ENCODE measurements at regions not wholly inside any gene's neighbourhood (a gene's known extent, or its start where the extent isn't known, plus 50 kb on each side); places are given as distances from the start of the nearest gene placed in this dataset.

DNA sequence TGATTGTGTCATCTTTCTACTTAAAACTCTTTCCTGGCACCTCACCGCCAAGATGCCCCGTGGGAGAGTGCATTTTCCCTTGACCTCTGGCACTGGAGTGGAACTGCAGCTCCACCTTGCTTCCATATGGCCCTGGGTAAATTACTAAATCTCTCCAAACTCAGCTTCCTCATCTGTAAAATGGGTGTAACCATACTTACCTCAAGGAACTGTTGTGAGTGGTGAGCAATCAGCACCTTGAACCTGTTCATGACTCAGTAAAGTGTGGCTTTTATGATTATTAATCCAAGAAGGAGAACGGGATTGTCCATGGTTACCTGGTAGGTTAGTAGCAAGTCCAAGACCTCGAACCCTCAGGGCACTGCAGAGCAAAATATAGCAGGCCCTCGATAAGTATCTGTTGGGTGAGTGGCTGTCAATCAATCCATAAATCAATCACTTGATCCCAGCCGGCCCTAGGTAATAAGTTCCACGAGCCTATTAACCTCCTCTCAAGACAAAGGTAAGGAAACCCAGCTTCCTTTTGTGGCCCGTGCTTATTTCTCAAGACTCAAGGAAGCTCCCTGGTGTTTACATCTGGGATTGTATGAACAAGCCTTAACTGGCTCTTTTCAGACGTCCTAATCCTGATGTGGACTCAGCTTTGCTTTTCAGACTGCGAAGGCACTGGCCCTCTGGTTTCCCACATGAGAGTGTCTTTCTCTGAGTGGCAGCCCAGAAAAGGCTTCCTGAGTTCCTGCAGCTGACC, 114.0 kb upstream of the GJB5 start:
- H3K9me1 ChIP-seq (ENCODE audit: control insufficient read depth, extremely low read depth, insufficient read depth, low read length): no peaks in the 10 kb centered on the region
- TF ChIP-seq, protein P1, sequence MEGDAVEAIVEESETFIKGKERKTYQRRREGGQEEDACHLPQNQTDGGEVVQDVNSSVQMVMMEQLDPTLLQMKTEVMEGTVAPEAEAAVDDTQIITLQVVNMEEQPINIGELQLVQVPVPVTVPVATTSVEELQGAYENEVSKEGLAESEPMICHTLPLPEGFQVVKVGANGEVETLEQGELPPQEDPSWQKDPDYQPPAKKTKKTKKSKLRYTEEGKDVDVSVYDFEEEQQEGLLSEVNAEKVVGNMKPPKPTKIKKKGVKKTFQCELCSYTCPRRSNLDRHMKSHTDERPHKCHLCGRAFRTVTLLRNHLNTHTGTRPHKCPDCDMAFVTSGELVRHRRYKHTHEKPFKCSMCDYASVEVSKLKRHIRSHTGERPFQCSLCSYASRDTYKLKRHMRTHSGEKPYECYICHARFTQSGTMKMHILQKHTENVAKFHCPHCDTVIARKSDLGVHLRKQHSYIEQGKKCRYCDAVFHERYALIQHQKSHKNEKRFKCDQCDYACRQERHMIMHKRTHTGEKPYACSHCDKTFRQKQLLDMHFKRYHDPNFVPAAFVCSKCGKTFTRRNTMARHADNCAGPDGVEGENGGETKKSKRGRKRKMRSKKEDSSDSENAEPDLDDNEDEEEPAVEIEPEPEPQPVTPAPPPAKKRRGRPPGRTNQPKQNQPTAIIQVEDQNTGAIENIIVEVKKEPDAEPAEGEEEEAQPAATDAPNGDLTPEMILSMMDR (optimal IDR thresholded peaks at IDR 0.05 in 1 of 3, IDR thresholded peaks at IDR 0.05 in 1 of 3, conservative IDR thresholded peaks at IDR 0.05 in 1 of 3; ENCODE audit: extremely low read depth in 1 of 3, insufficient read depth in 2 of 3, low read length in 3 of 3): no peak
- TF ChIP-seq EZH2 (IDR thresholded peaks at IDR 0.05; ENCODE audit: low read length): no peak
- no peaks in the 10 kb centered on the region for H3K36me3 ChIP-seq (ENCODE audit: control insufficient read depth in 2 of 2, extremely low read depth in 1 of 2, insufficient read depth in 2 of 2, low read length in 2 of 2)
- no peak overlapping the region for H3K27ac ChIP-seq (ENCODE audit: control insufficient read depth, insufficient read depth, low read length)
- H3K79me2 ChIP-seq (ENCODE audit: control insufficient read depth, insufficient read depth, low read length): no peaks in the 10 kb centered on the region
- H2AFZ ChIP-seq (ENCODE audit: control insufficient read depth, low read length): no peak overlapping the region
- H3K9ac ChIP-seq (ENCODE audit: control insufficient read depth, extremely low read depth, insufficient read depth, low read length): no peak overlapping the region
- dilution Hi-C loops (cut with MboI; ENCODE audit: extremely low pct_ligation_motif_present, low sequenced_read_pairs): no loop called here
- peaks cover 5% of the 10 kb centered on the region for H3K27me3 ChIP-seq (ENCODE audit: control insufficient read depth, extremely low read depth, insufficient read depth, low read length)
- no peak overlapping the region for H3K4me2 ChIP-seq (ENCODE audit: control insufficient read depth, extremely low read depth, insufficient read depth, low read depth, low read length)
- no peaks in the 10 kb centered on the region for H3K4me1 ChIP-seq (ENCODE audit: control insufficient read depth, extremely low read depth, insufficient read depth, low read length)
- no peak overlapping the region for H3K4me3 ChIP-seq (ENCODE audit: control insufficient read depth in 2 of 3, extremely low read depth in 1 of 3, insufficient read depth in 2 of 3, low read depth in 1 of 3, low read length in 3 of 3)
- FAIRE-seq: peak; percentile 62
- no peaks in the 10 kb centered on the region for H4K20me1 ChIP-seq (ENCODE audit: control insufficient read depth, extremely low read depth, insufficient read depth, low read length)
- DNase-seq (ENCODE audit: low read depth, low spot score): no peak
- H3K9me3 ChIP-seq (ENCODE audit: control insufficient read depth, low read depth, low read length): no peaks in the 10 kb centered on the region

DNA sequence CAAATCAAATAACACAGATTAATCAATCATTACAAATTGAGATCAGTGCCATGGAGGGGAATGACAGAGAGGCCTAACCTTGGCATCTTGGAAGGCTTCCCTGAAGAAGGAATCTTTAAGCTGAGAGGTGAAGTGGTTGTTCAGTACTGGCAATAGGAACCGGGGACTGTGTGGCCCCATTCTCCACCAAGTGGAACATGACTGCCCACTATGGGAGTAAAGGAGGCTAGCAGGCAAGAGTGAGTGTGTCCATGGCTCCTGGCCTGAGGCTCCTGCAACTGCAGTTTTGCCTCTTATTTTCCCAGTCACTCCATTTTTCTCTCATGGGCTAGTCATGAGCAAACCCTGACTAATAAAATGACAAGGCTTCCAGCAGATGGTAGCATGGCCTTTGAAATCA, 112.2 kb upstream of the GJB5 start:
- DNase-seq (ENCODE audit: low read depth, low spot score) (no peak), FAIRE-seq (no peak)
- TF ChIP-seq, protein P1 (optimal IDR thresholded peaks at IDR 0.05 in 1 of 3, IDR thresholded peaks at IDR 0.05 in 1 of 3, conservative IDR thresholded peaks at IDR 0.05 in 1 of 3; ENCODE audit: extremely low read depth in 1 of 3, insufficient read depth in 2 of 3, low read length in 3 of 3): peak; percentile 20 to 36 (median 28)
- TF ChIP-seq EZH2 (IDR thresholded peaks at IDR 0.05; ENCODE audit: low read length): no peak
- H3K36me3 ChIP-seq (ENCODE audit: control insufficient read depth in 2 of 2, extremely low read depth in 1 of 2, insufficient read depth in 2 of 2, low read length in 2 of 2): no peaks in the 10 kb centered on the region
- dilution Hi-C loops (cut with MboI; ENCODE audit: extremely low pct_ligation_motif_present, low sequenced_read_pairs): no loop called here
- peaks cover 12% of the 10 kb centered on the region for H3K27me3 ChIP-seq (ENCODE audit: control insufficient read depth, extremely low read depth, insufficient read depth, low read length)
- no peak overlapping the region for H2AFZ ChIP-seq (ENCODE audit: control insufficient read depth, low read length)
- no peak overlapping the region for H3K27ac ChIP-seq (ENCODE audit: control insufficient read depth, insufficient read depth, low read length)
- no peaks in the 10 kb centered on the region for H4K20me1 ChIP-seq (ENCODE audit: control insufficient read depth, extremely low read depth, insufficient read depth, low read length)
- no peak overlapping the region for H3K9ac ChIP-seq (ENCODE audit: control insufficient read depth, extremely low read depth, insufficient read depth, low read length)
- H3K9me1 ChIP-seq (ENCODE audit: control insufficient read depth, extremely low read depth, insufficient read depth, low read length): no peaks in the 10 kb centered on the region
- no peak overlapping the region for H3K4me3 ChIP-seq (ENCODE audit: control insufficient read depth in 2 of 3, extremely low read depth in 1 of 3, insufficient read depth in 2 of 3, low read depth in 1 of 3, low read length in 3 of 3)
- no peak overlapping the region for H3K4me2 ChIP-seq (ENCODE audit: control insufficient read depth, extremely low read depth, insufficient read depth, low read depth, low read length)
- H3K9me3 ChIP-seq (ENCODE audit: control insufficient read depth, low read depth, low read length): no peaks in the 10 kb centered on the region
- no peaks in the 10 kb centered on the region for H3K79me2 ChIP-seq (ENCODE audit: control insufficient read depth, insufficient read depth, low read length)
- H3K4me1 ChIP-seq (ENCODE audit: control insufficient read depth, extremely low read depth, insufficient read depth, low read length): no peaks in the 10 kb centered on the region
